ENCODE measurements at regions not wholly inside any gene's neighbourhood (a gene's known extent, or its start where the extent isn't known, plus 50 kb on each side); places are given as distances from the start of the nearest gene placed in this dataset.

- DNase-seq = no peak
Measured at GRCh38 chr7:18154726-18155125, 127.1 kb upstream of the PRPS1L1 start.

- DNase-seq = peak; percentile 21
Measured at GRCh38 chr7:18157233-18157632, 129.6 kb upstream of the PRPS1L1 start.

- DNase-seq = no peak
Measured at GRCh38 chr7:18162657-18163056, 135.0 kb upstream of the PRPS1L1 start.

- DNase-seq = no peak
Measured at GRCh38 chr7:18163091-18163490, 135.4 kb upstream of the PRPS1L1 start.

GRCh38 chr7:18165166-18165565, 137.5 kb upstream of the PRPS1L1 start:
- no peak for DNase-seq

GRCh38 chr7:18166002-18166401, 138.4 kb upstream of the PRPS1L1 start:
- no peak for DNase-seq

GRCh38 chr7:18167815-18168214, 140.2 kb upstream of the PRPS1L1 start:
- DNase-seq = no peak

GRCh38 chr7:18174996-18175395, 147.3 kb upstream of the PRPS1L1 start:
- DNase-seq = no peak

GRCh38 chr7:18175801-18176450, 148.3 kb upstream of the PRPS1L1 start:
- no peak for DNase-seq

GRCh38 chr7:18177129-18177814, 149.6 kb upstream of the PRPS1L1 start:
- no peak for DNase-seq

- no peak for DNase-seq
Measured at GRCh38 chr7:18177815-18178660, 150.4 kb upstream of the PRPS1L1 start.

- no peak for DNase-seq
Measured at GRCh38 chr7:18179093-18179492, 151.4 kb upstream of the PRPS1L1 start.

- no peak for DNase-seq
Measured at GRCh38 chr7:18180685-18181084, 153.0 kb upstream of the PRPS1L1 start.

GRCh38 chr7:18189500-18190126, 162.0 kb upstream of the PRPS1L1 start:
- DNase-seq = no peak

GRCh38 chr7:18191341-18191740, 163.7 kb upstream of the PRPS1L1 start:
- no peak for DNase-seq

GRCh38 chr7:18191862-18192625, 164.4 kb upstream of the PRPS1L1 start:
- DNase-seq = no peak

- no peak for DNase-seq
Measured at GRCh38 chr7:18194616-18195015, 167.0 kb upstream of the PRPS1L1 start.

- no peak for DNase-seq
Measured at GRCh38 chr7:18196638-18197037, 169.0 kb upstream of the PRPS1L1 start.

- no peak for DNase-seq
Measured at GRCh38 chr7:18198868-18199267, 171.2 kb upstream of the PRPS1L1 start.

GRCh38 chr7:18200266-18200665, 172.6 kb upstream of the PRPS1L1 start:
- no peak for DNase-seq

GRCh38 chr7:18200855-18201254, 173.2 kb upstream of the PRPS1L1 start:
- DNase-seq = no peak

GRCh38 chr7:18201350-18201749, 173.7 kb upstream of the PRPS1L1 start:
- no peak for DNase-seq
